ENCODE measurements at regions not wholly inside any gene's neighbourhood (a gene's known extent, or its start where the extent isn't known, plus 50 kb on each side); places are given as distances from the start of the nearest gene placed in this dataset.

DNA sequence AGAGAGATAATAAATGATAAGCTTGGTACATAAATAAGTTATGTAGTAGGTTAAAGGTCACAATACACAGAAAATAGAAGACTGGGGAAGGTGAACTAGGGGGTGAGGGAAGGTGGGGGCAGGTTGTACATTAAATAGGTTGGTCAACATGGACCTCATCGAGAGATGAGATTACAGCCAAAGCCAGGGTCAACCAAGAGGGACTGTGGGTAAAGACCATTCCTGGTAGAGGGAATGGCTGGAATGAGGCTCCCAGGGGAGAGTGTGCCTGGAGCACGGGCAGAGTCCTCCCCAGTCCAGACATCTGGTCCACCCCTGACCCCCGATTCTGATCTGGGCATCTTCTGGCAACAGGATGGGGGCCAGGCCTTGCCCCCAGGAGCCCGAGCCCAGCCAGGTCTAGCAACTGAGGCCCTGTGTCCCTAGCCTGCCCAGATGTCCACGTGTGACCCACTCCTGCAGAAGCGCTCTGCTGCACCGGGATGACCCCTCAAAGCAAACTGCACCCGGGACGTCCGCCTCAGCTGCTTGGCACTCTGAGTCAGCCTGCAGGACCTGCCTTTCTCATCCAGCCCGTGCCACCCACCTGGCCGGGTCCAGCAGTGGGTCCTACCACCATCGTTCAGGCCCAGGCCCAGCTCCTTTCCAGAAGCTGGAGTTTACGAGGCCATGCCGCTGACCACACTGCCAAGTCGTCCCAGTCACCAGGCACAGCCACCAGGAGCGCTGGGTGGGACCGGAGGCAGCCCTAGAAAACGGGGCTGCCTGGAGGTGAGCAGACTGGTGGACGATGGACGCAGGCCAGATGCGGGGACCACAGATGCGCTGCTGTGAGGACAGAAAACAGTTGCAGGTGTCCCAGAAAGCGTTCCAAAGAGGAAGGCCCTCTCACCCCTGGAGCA is 56.2 kb upstream of the ID2 start:
- Histone ChIP-seq H3K4me3 (ENCODE audit: low read depth in 1 of 3, low read length in 3 of 3) (no peak overlapping the region), H3K9ac (ENCODE audit: low read depth in 1 of 2, low read length in 2 of 2) (no peak overlapping the region), H3K9me3 (ENCODE audit: control insufficient read depth in 4 of 4, low read length in 3 of 4) (no peaks in the 10 kb centered on the region), H3K27me3 (ENCODE audit: control insufficient read depth in 4 of 4, insufficient read depth in 4 of 4, low read length in 3 of 4) (no peaks in the 10 kb centered on the region), H3K36me3 (ENCODE audit: control insufficient read depth in 4 of 4, insufficient read depth in 3 of 4, low read depth in 1 of 4, low read length in 3 of 4) (no peaks in the 10 kb centered on the region), H3K4me1 (ENCODE audit: control insufficient read depth in 4 of 4, insufficient read depth in 4 of 4, low read length in 3 of 4) (peaks cover 14 to 39% (median 34%) of the 10 kb centered on the region in 4 donors), H3K27ac (ENCODE audit: low read depth in 1 of 2, low read length in 2 of 2) (peak overlapping the region; percentile 56 to 59)
- 54% methylated on average over 24 of the region's 24 CpGs for WGBS
- no peak for DNase-seq (ENCODE audit: low spot score)
- TF ChIP-seq CTCF (IDR thresholded peaks at IDR 0.05; ENCODE audit: low read depth, low read length, missing input control) (no peak), FOXA1 (IDR thresholded peaks at IDR 0.05) (peak; percentile 85), ATF3 (IDR thresholded peaks at IDR 0.05) (no peak), EGR1 (IDR thresholded peaks at IDR 0.05; ENCODE audit: low read depth in 2 of 2) (no peak), ZBTB33 (IDR thresholded peaks at IDR 0.05) (no peak), YY1 (IDR thresholded peaks at IDR 0.05) (peak; percentile 52), JUND (IDR thresholded peaks at IDR 0.05) (peak in 1 of 2 donors; percentile 41), SP1 (IDR thresholded peaks at IDR 0.05) (peak; percentile 45), FOXA2 (IDR thresholded peaks at IDR 0.05) (peak; percentile 55), HNF4G (IDR thresholded peaks at IDR 0.05) (no peak), HNF4A (conservative IDR thresholded peaks at IDR 0.05) (peak; percentile 50 to 87), GABPA (IDR thresholded peaks at IDR 0.05 in 1 of 2, conservative IDR thresholded peaks at IDR 0.05 in 1 of 2) (no peak), NR2F2 (IDR thresholded peaks at IDR 0.05) (peak; percentile 47), RAD21 (IDR thresholded peaks at IDR 0.05) (peak in 1 of 2 donors; percentile 35), TAF1 (conservative IDR thresholded peaks at IDR 0.05) (no peak), RXRA (IDR thresholded peaks at IDR 0.05) (peak; percentile 19 to 90)
- TF ChIP-seq, protein P1, sequence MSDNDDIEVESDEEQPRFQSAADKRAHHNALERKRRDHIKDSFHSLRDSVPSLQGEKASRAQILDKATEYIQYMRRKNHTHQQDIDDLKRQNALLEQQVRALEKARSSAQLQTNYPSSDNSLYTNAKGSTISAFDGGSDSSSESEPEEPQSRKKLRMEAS (IDR thresholded peaks at IDR 0.05), result no peak
- TF ChIP-seq, protein P2, sequence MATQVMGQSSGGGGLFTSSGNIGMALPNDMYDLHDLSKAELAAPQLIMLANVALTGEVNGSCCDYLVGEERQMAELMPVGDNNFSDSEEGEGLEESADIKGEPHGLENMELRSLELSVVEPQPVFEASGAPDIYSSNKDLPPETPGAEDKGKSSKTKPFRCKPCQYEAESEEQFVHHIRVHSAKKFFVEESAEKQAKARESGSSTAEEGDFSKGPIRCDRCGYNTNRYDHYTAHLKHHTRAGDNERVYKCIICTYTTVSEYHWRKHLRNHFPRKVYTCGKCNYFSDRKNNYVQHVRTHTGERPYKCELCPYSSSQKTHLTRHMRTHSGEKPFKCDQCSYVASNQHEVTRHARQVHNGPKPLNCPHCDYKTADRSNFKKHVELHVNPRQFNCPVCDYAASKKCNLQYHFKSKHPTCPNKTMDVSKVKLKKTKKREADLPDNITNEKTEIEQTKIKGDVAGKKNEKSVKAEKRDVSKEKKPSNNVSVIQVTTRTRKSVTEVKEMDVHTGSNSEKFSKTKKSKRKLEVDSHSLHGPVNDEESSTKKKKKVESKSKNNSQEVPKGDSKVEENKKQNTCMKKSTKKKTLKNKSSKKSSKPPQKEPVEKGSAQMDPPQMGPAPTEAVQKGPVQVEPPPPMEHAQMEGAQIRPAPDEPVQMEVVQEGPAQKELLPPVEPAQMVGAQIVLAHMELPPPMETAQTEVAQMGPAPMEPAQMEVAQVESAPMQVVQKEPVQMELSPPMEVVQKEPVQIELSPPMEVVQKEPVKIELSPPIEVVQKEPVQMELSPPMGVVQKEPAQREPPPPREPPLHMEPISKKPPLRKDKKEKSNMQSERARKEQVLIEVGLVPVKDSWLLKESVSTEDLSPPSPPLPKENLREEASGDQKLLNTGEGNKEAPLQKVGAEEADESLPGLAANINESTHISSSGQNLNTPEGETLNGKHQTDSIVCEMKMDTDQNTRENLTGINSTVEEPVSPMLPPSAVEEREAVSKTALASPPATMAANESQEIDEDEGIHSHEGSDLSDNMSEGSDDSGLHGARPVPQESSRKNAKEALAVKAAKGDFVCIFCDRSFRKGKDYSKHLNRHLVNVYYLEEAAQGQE (IDR thresholded peaks at IDR 0.05), result no peak
